Activated naive CD4-positive, alpha-beta T cell treated with anti-CD3 and anti-CD28 coated beads for 36 hours (primary cell): ENCODE measurements at regions not wholly inside any gene's neighbourhood (a gene's known extent, or its start where the extent isn't known, plus 50 kb on each side); places are given as distances from the start of the nearest gene placed in this dataset.
A peak's percentile ranks its signal among the peaks of the same experiment; 100 is the strongest.
"Not testable (repeated sequence)": the region's sequence is repeated elsewhere in the genome, so short reads cannot be mapped to it uniquely, and the experiment has no call there.

Experiments used
- CTCF ChIA-PET: fragments of 350-600 bp; sonication (Branson Sonifier 250); formaldehyde crosslinking; loops from one replicate; lab custom pipeline; 2021; ENCODE audit warnings: antibody characterized with exemption; lab: Charles Lee
- DNase-seq: peaks from one replicate; pipeline ENCODE4 v3.0.0-alpha.2; 2020
- H3K27ac Mint-ChIP-seq: one replicate; pipeline ENCODE4 v1.8.0; 2021; ENCODE audit warnings: mild to moderate bottlenecking, mixed read lengths
- H3K27me3 Mint-ChIP-seq: one replicate; pipeline ENCODE4 v1.8.0; 2021; ENCODE audit warnings: low read depth, mixed read lengths
- H3K36me3 Mint-ChIP-seq: one replicate; pipeline ENCODE4 v1.8.0; 2021; ENCODE audit warnings: low read depth, mixed read lengths
- H3K4me1 Mint-ChIP-seq: one replicate; pipeline ENCODE4 v1.8.0; 2021; ENCODE audit warnings: low read depth, mixed read lengths
- H3K4me3 Mint-ChIP-seq: one replicate; pipeline ENCODE4 v1.8.0; 2021; ENCODE audit warnings: mild to moderate bottlenecking, moderate library complexity, mixed read lengths
- H3K9me3 Mint-ChIP-seq: one replicate; pipeline ENCODE4 v1.8.0; 2021; ENCODE audit warnings: mixed read lengths
- intact Hi-C: fragments of 100-400 bp; cut with micrococcal nuclease; formaldehyde crosslinking; loops from one replicate; pipeline ENCODE4 v1.15.1; 2023

DNA sequence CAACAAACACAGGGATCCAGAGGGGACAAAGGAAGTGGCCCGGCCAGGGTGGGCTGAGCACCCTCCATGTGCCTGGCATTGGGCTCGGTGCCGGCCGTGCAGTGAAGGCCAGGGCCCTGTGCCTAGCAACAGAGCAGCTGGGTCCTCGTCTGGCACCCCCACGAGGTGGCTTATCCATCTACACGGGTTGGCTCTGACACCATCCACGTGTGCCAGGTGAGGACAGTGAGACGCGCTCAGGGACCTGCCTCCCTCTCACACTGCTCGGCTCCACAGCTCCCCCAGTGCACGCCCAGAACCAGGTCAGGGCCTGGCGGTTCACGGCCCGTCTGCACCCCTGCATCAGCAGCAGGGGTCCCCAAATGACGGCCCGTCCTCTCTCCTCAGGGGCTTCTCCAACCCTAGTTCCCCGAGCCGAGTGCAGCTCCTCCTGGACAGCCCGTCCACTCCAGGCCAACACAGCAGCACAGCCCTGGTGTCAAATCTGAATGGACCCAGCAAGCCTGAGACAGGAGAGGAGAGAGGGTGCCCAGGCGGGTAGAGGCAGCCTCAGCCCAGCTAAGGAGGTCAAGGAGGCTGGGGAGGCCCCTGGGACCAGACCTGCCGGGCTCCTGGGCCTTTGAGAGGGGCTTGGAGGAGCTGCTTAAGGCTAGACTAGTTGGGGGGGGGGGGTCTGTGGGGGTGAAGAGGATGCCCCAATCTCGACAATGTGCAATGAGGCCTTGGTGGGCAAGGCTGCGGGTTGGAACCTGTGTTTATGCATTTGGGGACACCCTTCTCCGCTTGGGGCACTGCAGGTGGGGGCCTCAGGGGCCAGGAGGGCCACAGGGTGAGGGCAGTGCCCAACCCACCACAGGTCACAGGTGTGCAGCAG lies 113.6 kb downstream of the FAM53A start:
- H3K4me1 Mint-ChIP-seq = peaks cover 3% of the 10 kb centered on the region
- intact Hi-C loops = no loop called here
- peak overlapping the region; percentile 47 for H3K27ac Mint-ChIP-seq
- no peaks in the 10 kb centered on the region for H3K9me3 Mint-ChIP-seq
- peaks cover 4% of the 10 kb centered on the region for H3K27me3 Mint-ChIP-seq
- H3K36me3 Mint-ChIP-seq = no peaks in the 10 kb centered on the region
- DNase-seq = no peak
- no peak overlapping the region for H3K4me3 Mint-ChIP-seq
- CTCF ChIA-PET = no interaction called here

DNA sequence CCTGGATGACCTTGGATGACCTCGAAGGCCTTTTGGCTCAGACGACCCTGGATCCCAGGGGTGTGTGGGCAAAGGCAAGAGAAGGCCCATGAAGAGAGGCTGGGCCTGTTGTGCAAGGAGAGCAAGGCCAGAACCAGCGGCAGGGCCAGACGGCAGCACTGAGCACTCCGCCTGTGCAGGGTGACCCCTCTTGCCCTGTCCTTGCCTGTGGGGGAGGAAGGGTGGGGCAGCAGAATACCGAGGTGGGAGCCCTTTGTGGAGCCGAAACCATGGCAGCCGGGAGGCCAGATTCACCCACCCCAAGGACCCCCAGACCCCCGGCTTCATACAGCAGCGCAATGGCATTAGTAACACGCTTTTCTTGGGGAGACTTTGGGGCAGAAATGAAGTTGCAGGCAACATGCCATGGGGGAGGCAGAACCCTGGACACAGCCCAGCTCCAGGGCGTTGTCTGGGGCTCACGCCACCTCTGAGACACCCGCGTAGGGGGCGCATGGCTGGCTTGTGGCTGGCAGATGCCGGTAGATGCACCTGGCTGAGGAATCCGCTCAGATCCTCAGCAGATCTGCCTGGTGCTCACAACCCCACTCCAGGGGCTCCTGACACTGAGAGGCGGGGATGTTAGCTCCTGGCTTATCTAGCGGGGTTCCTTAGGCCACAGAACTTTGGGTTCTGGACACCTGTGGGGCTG lies 114.5 kb downstream of the FAM53A start:
- DNase-seq = no peak
- Mint-ChIP-seq H3K4me3 (no peak overlapping the region), H3K9me3 (no peaks in the 10 kb centered on the region), H3K4me1 (peaks cover 3% of the 10 kb centered on the region), H3K36me3 (no peaks in the 10 kb centered on the region), H3K27ac (no peak overlapping the region), H3K27me3 (peaks cover 4% of the 10 kb centered on the region)
- CTCF ChIA-PET = no interaction called here
- intact Hi-C loops = no loop called here

DNA sequence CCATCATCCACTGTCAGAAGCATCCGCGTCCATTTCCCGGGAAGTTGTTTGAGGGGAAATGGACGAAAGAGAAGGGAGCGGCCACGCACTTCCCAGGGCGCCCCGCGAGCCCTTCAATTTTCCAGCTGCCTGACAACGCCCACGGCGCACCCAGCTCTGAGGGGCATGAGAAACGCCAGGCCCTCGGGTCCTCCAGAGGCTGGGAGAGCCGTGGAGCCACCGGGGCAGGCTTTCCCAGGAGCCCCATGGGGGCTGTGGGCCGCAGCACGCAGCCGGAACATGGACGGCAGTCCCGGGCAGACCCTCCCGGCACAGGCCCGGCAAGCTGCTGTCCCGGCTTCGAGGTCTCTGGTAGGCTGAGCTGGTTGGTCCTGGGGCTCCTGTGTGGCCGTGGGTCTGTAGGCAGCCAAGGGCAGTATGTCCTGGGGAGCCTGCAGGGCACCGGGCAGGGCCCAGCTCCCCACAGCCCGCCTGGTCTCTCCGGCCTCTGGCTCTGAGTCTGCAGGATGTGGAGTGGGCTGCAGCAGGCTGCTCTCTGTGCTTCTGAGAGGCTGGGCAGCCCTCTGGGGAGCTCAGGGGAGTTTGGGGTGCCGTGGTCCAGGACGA lies 115.2 kb downstream of the FAM53A start:
- Mint-ChIP-seq H3K4me3 (no peak overlapping the region), H3K4me1 (peaks cover 3% of the 10 kb centered on the region), H3K36me3 (no peaks in the 10 kb centered on the region), H3K27me3 (peaks cover 4% of the 10 kb centered on the region), H3K27ac (no peak overlapping the region), H3K9me3 (no peaks in the 10 kb centered on the region)
- CTCF ChIA-PET = no interaction called here
- intact Hi-C loops = no loop called here
- no peak for DNase-seq

DNA sequence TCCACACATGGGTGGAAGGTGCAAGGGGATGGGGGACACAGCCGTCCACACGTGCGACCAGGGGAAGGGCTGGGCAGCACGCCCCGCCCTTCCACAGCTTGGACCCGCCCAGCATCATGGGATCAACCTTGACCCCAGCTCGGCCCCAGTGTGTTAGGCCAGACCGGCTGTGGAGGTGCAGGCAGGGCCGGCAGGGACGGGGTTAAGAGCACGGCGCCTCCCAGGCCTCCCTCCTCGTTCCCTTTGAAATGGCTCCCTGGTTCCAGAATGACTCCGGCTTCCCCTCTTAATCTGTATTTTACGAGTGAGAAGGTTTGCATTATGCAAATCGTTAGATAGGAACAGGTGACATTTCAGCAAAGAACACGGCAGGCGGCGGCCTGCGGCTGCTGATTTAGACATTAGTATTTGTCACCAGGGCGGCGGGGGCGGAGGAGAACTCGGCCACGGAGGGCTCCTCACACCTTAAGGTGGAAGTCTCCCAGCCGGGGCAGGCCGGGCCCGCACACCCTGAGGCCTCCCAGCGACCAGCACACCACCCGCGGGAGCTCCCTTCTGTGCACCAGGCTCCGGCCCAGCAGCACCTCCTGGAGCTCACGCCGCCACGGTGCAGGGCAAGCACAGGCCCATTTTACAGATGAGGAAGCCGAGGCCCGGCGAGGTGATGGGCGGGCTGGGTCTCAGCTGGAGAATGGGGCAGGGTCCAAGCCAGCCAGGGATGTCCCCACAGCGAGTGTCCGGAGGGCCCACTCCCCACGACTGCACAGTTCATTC lies 116.1 kb downstream of the FAM53A start:
- H3K27me3 Mint-ChIP-seq = peaks cover 4% of the 10 kb centered on the region
- H3K4me1 Mint-ChIP-seq = peaks cover 3% of the 10 kb centered on the region
- CTCF ChIA-PET = no interaction called here
- no peaks in the 10 kb centered on the region for H3K9me3 Mint-ChIP-seq
- no peak overlapping the region for H3K4me3 Mint-ChIP-seq
- DNase-seq = no peak
- intact Hi-C loops = no loop called here
- H3K27ac Mint-ChIP-seq = no peak overlapping the region
- H3K36me3 Mint-ChIP-seq = no peaks in the 10 kb centered on the region

DNA sequence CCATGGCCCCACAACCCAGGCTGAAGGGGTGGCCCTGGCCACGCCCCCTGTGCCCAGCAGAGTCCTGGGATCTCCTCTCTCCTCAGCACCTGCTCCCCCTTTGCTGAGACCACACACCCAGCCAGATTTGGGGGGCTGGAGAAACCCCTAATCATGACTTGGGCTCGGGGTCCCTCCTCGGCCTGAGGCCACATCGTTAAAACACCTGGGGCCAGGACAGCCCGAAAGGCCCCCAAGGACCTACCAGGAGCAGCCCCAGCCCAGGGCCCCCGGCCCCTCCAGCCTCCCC lies 116.7 kb downstream of the FAM53A start:
- DNase-seq = no peak
- H3K27ac Mint-ChIP-seq = no peak overlapping the region
- H3K4me3 Mint-ChIP-seq = no peak overlapping the region
- no peaks in the 10 kb centered on the region for H3K9me3 Mint-ChIP-seq
- H3K4me1 Mint-ChIP-seq = peaks cover 3% of the 10 kb centered on the region
- peaks cover 4% of the 10 kb centered on the region for H3K27me3 Mint-ChIP-seq
- CTCF ChIA-PET = no interaction called here
- intact Hi-C loops = no loop called here
- H3K36me3 Mint-ChIP-seq = no peaks in the 10 kb centered on the region

DNA sequence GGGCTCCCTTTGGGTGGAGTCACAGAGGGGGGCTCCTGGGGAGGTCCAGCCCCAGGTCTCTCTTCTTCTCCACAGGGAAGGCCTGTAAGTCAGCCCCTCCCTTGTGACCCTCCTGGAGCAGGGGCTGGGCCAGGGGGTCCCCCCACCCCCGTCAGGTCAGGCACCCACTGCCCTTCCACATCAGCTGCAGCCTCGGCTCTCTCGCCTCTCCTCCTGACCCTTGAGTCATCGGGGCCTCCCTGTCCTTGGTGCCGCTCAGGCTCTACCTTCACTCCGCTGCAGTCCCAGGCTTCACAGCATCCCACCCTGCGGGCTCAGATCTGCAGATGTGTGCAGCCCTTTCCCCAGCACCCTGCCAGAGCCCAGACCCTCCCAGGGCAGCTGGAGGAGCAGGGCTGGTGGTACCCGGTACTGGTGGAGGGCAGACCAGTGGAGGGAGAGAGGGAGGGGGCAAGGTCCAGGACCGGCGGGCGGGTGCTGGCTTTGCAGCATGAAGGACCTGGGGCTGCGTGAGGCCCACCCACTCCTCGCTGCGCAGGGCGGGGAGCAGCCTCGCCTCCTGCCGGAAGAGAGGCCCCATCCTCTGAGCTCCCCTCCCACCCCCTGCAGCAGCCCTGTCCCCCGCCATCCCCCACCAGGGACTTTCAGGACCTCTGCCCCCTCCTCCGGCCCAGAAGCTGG lies 117.1 kb downstream of the FAM53A start:
- no peaks in the 10 kb centered on the region for H3K36me3 Mint-ChIP-seq
- H3K4me3 Mint-ChIP-seq = no peak overlapping the region
- no peaks in the 10 kb centered on the region for H3K9me3 Mint-ChIP-seq
- DNase-seq = no peak
- H3K4me1 Mint-ChIP-seq = peaks cover 3% of the 10 kb centered on the region
- no peak overlapping the region for H3K27ac Mint-ChIP-seq
- H3K27me3 Mint-ChIP-seq = peaks cover 4% of the 10 kb centered on the region
- CTCF ChIA-PET = no interaction called here
- intact Hi-C loops = no loop called here

DNA sequence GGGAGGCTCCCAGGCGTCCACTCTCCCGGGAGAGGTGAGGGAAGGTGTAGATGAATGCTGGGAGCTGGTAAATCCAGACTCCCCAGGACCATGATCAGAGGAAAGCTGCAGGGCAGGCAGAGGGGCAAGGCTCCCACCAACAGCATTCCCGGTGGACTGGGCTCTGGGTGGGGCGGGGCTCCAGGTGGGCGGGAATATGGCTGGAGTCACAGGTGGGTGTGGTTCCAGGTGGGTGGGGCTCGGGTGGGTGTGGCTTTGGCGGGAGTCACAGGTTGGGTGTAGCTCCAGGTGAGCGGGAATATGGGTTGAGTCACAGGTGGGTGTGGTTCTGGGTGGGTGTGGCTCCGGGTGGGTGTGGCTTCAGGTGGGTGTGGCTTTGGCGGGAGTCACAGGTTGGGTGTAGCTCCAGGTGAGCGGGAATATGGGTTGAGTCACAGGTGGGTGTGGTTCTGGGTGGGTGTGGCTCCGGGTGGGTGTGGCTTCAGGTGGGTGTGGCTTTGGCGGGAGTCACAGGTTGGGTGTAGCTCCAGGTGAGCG lies 117.7 kb downstream of the FAM53A start:
- H3K27ac Mint-ChIP-seq, H3K9me3 Mint-ChIP-seq, H3K4me3 Mint-ChIP-seq, CTCF ChIA-PET, H3K36me3 Mint-ChIP-seq, intact Hi-C loops, H3K4me1 Mint-ChIP-seq, H3K27me3 Mint-ChIP-seq: not testable (repeated sequence)
- DNase-seq = peak; percentile 17

DNA sequence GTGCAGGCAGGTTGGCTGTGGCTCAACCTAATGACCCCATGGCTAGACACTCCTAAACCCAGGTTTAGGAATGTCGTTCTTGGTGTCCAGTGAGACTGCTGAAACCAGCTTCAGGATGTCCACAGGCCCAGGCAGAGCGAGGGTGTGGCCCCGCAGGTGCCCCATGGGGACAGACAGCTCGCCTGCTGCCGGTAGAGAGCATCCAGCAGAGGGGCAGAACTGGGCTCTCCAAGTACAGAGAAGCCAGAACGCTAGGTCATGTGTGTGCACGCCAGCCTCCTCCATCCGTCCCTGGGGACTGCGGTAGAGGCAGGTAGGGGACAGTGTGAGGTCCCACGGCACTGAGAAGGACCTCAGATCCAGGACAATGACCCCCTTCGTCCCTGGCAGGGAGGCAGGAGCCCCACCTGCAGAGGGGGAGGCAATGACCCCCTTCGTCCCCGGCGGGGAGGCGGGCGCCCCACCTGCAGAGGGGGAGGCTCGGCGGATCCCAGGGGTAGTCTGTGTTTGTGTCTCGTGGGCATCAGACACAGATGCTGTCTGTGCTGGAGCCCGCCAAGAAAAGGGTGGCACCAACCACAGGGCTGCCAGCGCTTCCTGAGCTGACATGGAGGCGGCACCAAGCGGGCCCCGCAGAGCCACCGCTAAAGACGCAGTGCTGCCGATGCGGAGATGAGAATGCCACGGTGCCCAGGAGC lies 118.4 kb downstream of the FAM53A start:
- intact Hi-C loops = no loop called here

DNA sequence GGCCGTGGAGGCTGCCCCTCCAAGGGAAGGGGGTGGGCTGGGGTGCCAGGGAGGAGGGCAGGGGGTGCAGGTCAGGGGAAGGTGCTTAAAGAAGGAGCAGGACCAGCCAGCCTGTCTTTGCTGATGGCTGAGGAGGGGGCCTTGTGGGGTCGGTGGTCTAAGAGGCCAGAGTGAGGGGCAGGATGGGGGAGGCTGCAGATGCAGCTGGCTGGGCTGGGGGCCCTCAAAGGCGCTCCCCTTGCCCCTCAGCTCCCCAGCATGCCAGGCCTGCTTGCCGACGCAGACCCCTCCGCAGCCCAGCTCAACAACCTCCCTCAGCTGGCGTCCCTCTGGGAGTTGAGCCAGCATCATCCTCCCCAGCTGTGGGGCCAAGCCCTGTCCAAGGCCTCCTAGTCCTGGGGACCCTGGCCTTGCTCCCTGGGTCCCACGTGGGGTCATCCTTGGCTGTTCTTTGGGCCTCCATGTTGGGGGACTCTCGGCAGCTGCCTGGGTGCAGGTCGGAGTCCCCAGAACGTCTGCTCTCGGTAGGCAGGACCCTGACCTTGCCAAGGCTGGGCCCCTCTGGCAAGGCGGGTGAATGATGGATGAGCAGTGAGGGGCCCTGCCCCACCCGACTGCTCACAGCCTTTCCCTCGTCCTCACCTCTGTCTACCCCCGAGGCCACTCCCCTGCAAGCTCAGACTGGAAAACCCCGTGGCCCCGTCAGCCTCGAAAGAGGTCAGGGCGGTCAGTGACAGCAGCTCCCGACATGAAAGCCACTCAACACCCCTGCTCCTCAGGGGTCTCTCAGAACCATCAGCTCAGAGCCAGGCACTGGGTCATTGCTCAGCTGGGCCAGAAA lies 119.4 kb downstream of the FAM53A start:
- CTCF ChIA-PET = no interaction called here
- Mint-ChIP-seq H3K9me3 (no peaks in the 10 kb centered on the region), H3K4me1 (peaks cover 3% of the 10 kb centered on the region), H3K4me3 (no peak overlapping the region), H3K27me3 (peaks cover 3% of the 10 kb centered on the region), H3K36me3 (no peaks in the 10 kb centered on the region), H3K27ac (no peak overlapping the region)
- no peak for DNase-seq
- intact Hi-C loops = no loop called here

More for the DNA sequence above, 118.4 kb downstream of the FAM53A start:
- Mint-ChIP-seq H3K9me3 (no peaks in the 10 kb centered on the region), H3K27me3 (peaks cover 4% of the 10 kb centered on the region), H3K27ac (no peak overlapping the region), H3K4me1 (peaks cover 3% of the 10 kb centered on the region), H3K36me3 (no peaks in the 10 kb centered on the region), H3K4me3 (no peak overlapping the region)
- CTCF ChIA-PET = no interaction called here
- no peak for DNase-seq

DNA sequence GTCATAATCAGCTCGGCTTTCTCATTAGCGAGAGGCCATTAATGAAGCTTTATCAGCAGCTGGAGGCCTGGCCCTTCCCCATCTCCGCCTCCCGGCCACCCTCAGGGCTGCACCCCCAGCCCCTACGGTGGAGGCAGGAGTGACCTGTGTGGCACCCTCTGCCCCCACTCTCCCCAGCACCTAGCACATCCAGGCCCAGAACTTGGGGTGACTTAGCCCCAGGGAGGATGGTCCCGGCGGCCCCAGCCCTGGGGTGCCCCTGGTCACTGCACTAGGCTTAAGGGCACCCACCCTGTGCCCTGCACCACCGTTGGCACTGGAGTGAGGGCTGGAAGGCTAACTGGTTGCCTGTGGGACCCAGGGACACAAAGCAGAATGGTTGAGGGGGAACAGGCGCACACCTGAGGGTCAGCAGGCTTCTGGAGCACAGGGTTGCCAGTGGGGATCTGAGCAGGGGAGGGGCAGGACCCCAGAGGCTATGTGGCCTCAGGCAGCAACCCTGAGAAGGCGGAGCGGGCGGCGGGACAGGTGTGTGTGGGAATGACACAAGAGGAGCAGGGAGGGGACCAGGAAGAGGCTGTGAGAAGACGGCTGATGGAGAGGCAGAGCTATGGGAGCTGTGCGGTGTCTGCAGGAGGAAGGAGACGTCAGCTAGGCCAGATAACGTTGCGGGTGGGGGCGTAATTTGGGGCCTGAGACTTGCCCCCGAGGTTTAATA lies 120.2 kb downstream of the FAM53A start:
- CTCF ChIA-PET = no interaction called here
- H3K27ac Mint-ChIP-seq = no peak overlapping the region
- H3K36me3 Mint-ChIP-seq = no peaks in the 10 kb centered on the region
- H3K9me3 Mint-ChIP-seq = no peaks in the 10 kb centered on the region
- intact Hi-C loops = no loop called here
- peaks cover 3% of the 10 kb centered on the region for H3K4me1 Mint-ChIP-seq
- DNase-seq = no peak
- no peak overlapping the region for H3K4me3 Mint-ChIP-seq
- H3K27me3 Mint-ChIP-seq = peaks cover 2% of the 10 kb centered on the region
